Chondrocyte (in vitro differentiated cells): ENCODE measurements at regions not wholly inside any gene's neighbourhood (a gene's known extent, or its start where the extent isn't known, plus 50 kb on each side); places are given as distances from the start of the nearest gene placed in this dataset.
"Not testable (repeated sequence)": the region's sequence is repeated elsewhere in the genome, so short reads cannot be mapped to it uniquely, and the experiment has no call there.

ENCODE experiments used
- DNase-seq: peaks from one replicate; pipeline ENCODE4 v3.0.0; 2021; ENCODE audit warnings: mixed read lengths, low spot score
- H3K27ac Mint-ChIP-seq: one replicate; pipeline ENCODE4 v1.8.0; 2021; ENCODE audit warnings: mild to moderate bottlenecking, moderate library complexity, mixed read lengths; ENCODE audit not compliant: unreplicated experiment
- H3K27me3 Mint-ChIP-seq: 2 replicates; pipeline ENCODE4 v1.8.0; 2021; ENCODE audit warnings: low read depth, mixed read lengths
- H3K36me3 Mint-ChIP-seq: 2 replicates; pipeline ENCODE4 v1.8.0; 2021; ENCODE audit warnings: low read depth, mixed read lengths
- H3K4me1 Mint-ChIP-seq: 2 replicates; pipeline ENCODE4 v1.8.0; 2021; ENCODE audit warnings: low read depth, mild to moderate bottlenecking, mixed read lengths
- H3K4me3 Mint-ChIP-seq: one replicate; pipeline ENCODE4 v1.8.0; 2021; ENCODE audit warnings: mild to moderate bottlenecking, moderate library complexity, mixed read lengths; ENCODE audit not compliant: unreplicated experiment
- H3K9me3 Mint-ChIP-seq: 2 replicates; pipeline ENCODE4 v1.8.0; 2021; ENCODE audit warnings: low read depth, mixed read lengths
- CTCF ChIP-seq: fragments of 200-600 bp; sonication (generic); IDR thresholded peaks from 2 replicates; pipeline ENCODE4 v1.5.0; 2021; ENCODE audit warnings: antibody characterized with exemption, mild to moderate bottlenecking, moderate library complexity

GRCh38 chr5:10021248-10021647 is 228.4 kb downstream of the ATPSCKMT start:
- Mint-ChIP-seq H3K4me1 (peaks cover 30% of the 10 kb centered on the region), H3K36me3 (peaks cover 20% of the 10 kb centered on the region), H3K9me3 (peaks cover 42% of the 10 kb centered on the region), H3K4me3 (no peak overlapping the region), H3K27me3 (no peaks in the 10 kb centered on the region), H3K27ac (no peak overlapping the region)
- TF ChIP-seq CTCF: peak; percentile 15
- DNase-seq: no peak

GRCh38 chr5:10019236-10019635 is 230.5 kb downstream of the ATPSCKMT start:
- H3K4me1 Mint-ChIP-seq: peaks cover 35% of the 10 kb centered on the region
- H3K4me3 Mint-ChIP-seq: no peak overlapping the region
- H3K9me3 Mint-ChIP-seq: peaks cover 40% of the 10 kb centered on the region
- no peaks in the 10 kb centered on the region for H3K27me3 Mint-ChIP-seq
- H3K36me3 Mint-ChIP-seq: peaks cover 22% of the 10 kb centered on the region
- TF ChIP-seq CTCF: no peak
- no peak for DNase-seq
- H3K27ac Mint-ChIP-seq: peak overlapping the region; percentile 93

- peaks cover 38% of the 10 kb centered on the region for H3K9me3 Mint-ChIP-seq
- H3K4me1 Mint-ChIP-seq: peaks cover 41% of the 10 kb centered on the region
- no peaks in the 10 kb centered on the region for H3K27me3 Mint-ChIP-seq
- no peak for DNase-seq
- H3K36me3 Mint-ChIP-seq: peaks cover 21% of the 10 kb centered on the region
- TF ChIP-seq CTCF: no peak
- no peak overlapping the region for H3K4me3 Mint-ChIP-seq
- H3K27ac Mint-ChIP-seq: peak overlapping the region; percentile 93
These were observed 231.3 kb downstream of the ATPSCKMT start for GRCh38 chr5:10018201-10019069.

- Mint-ChIP-seq H3K36me3 (peaks cover 17% of the 10 kb centered on the region), H3K4me3 (no peak overlapping the region), H3K27ac (peak overlapping the region; percentile 93), H3K4me1 (peaks cover 41% of the 10 kb centered on the region), H3K9me3 (peaks cover 35% of the 10 kb centered on the region), H3K27me3 (no peaks in the 10 kb centered on the region)
- DNase-seq: no peak
- no peak for TF ChIP-seq CTCF
These were observed 231.9 kb downstream of the ATPSCKMT start for GRCh38 chr5:10017786-10018185.

- Mint-ChIP-seq H3K4me1 (peaks cover 41% of the 10 kb centered on the region), H3K36me3 (peaks cover 12% of the 10 kb centered on the region), H3K9me3 (peaks cover 33% of the 10 kb centered on the region)
- DNase-seq, H3K27ac Mint-ChIP-seq, H3K27me3 Mint-ChIP-seq, H3K4me3 Mint-ChIP-seq: not testable (repeated sequence)
These were observed 233.1 kb downstream of the ATPSCKMT start for GRCh38 chr5:10016559-10016958.

- H3K36me3 Mint-ChIP-seq, H3K27ac Mint-ChIP-seq, H3K4me3 Mint-ChIP-seq, DNase-seq, H3K27me3 Mint-ChIP-seq: not testable (repeated sequence)
- H3K4me1 Mint-ChIP-seq: peaks cover 41% of the 10 kb centered on the region
- H3K9me3 Mint-ChIP-seq: peaks cover 31% of the 10 kb centered on the region
These were observed 234.0 kb downstream of the ATPSCKMT start for GRCh38 chr5:10015681-10016080.
